G401.6 (cell line): ENCODE measurements at regions not wholly inside any gene's neighbourhood (a gene's known extent, or its start where the extent isn't known, plus 50 kb on each side); places are given as distances from the start of the nearest gene placed in this dataset.
"Not testable (repeated sequence)": the region's sequence is repeated elsewhere in the genome, so short reads cannot be mapped to it uniquely, and the experiment has no call there.

Experiments used
- FAIRE-seq: peaks from 2 replicates; lab custom pipeline; 2012; peaks lifted over from hg19 to GRCh38; lab: Jason Lieb, UNC

DNA sequence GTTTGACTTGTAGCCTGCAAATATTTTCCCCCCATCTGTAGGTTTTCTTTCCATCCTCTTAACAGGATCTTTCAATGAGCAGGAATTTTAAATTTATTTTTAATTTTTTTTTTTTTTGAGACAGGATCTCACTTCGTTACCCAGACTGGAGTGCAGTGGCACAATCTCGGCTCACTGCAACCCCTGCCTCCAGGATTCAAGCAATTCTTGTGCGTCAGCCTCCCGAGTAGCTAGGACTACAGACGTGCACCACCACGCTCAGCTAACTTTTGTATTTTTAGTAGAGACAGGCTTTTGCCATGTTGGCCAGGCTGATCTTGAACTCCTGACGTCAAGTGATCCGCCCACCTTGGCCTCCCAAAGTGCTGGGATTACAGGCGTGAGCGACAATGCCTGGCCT is 335.2 kb upstream of the TNRC6C start:
- FAIRE-seq = not testable (repeated sequence)

DNA sequence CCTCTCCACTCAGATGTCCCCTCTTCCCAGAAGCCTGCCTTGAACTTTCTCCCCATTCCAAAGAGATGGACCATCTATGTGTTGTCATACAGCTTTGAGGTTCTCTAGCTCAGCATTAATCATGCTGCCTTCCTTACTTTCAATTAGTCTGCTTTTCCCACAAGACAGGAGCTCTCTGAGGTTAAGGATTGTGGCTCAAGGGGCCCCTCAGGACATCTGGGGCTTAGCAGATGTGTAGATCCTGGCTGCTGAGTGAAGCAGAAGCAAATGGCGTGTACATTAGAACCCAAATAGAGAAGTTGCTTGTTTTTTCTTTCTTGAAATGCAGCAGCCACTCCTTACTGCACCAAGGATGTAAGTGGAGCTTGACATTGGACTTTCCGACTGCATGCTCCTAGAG is 330.5 kb upstream of the TNRC6C start:
- no peak for FAIRE-seq

DNA sequence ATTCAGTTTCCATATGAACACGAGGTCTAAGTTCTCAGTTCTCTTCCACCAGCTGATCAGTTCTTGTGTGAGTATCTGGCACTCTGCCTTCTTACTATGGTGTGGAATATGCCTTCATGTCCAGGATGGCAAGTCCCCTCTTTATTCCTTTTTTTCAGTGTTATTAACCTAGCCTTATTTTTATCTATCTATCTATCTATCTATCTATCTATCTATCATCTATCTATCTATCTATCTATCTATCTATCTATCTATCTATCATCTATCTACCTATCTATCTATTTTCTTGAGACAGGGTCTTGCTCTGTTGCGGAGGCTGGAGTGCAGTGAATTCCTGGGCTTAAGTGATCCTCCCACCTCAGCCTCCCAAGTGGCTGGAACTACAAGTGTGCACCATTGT is 329.2 kb upstream of the TNRC6C start:
- FAIRE-seq = not testable (repeated sequence)

DNA sequence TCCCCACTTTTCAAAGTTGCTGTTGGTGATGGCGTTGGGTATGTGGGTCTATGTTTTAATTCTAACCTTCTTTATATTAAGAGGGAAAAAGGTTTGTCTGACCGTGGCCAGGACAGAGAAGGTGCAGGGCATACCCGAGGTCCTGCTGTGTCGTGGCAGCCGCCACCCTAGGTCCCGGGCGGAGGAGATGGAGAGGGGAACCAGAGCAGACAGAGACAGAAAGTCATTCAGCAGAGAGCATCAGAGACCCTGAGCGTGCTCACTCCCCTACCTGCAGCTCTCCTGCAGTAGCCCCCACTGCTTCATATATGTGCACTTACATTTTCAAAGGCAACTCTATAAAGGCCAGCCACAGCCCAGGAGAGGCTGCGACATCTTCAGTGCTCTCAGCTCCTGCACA is 327.2 kb upstream of the TNRC6C start:
- FAIRE-seq = no peak

DNA sequence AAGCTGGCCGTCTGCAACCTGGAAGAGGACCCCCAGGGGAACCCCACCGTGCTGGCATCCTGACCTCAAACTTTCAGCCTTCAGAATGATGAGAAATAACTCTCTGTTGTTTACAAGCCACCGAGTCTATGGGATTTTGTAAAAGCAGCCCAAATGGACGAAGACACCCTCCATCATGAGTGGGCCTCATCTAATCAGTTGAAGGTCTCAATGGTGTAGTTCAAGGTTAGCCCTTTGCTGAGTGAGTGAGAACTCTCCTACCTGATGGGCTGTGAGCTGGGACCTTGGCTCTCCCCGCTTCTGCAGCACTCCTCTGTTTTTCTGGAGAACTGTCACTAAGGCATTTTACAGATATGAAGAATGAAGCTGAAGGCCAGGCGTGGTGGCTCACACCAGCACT is 325.9 kb upstream of the TNRC6C start:
- no peak for FAIRE-seq

DNA sequence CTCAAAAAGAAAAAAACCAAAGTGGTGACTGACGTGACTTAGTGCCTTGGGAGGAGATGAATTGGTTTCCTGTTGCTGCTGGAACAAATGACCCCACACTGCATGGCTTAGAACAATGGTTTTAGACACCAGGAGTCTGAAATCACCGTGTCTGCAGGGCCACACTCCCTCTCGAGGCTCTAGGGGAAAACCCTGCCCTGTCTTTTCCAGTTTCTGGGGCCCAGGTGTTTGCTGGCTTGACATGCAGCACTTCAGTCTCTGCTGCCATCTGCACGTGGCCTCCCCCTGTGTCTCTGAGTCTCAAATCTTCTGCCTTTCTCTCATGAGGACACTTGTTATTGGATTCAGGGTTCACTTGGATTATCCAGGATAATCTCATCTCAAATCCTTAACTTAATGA is 323.8 kb upstream of the TNRC6C start:
- FAIRE-seq = no peak

DNA sequence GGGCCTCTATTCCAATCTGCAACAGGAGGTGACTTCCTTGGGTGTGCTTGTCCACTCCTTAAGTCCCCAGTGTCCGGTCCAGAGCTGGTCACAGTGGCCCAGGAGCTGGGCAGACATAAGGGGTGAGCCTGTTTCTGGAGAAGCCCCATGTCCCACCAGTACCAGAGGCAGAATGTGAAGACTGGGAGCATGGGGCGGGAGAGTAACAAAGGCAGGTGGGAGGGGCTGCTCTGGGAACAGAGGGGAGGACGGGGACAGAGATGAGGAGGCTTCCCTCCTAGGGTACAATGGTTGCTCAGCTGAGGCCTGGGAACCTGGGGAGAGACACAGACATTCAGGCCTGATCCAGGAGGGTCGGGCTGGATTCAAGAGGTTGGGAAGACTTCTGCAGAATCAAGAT is 323.3 kb upstream of the TNRC6C start:
- FAIRE-seq = no peak

DNA sequence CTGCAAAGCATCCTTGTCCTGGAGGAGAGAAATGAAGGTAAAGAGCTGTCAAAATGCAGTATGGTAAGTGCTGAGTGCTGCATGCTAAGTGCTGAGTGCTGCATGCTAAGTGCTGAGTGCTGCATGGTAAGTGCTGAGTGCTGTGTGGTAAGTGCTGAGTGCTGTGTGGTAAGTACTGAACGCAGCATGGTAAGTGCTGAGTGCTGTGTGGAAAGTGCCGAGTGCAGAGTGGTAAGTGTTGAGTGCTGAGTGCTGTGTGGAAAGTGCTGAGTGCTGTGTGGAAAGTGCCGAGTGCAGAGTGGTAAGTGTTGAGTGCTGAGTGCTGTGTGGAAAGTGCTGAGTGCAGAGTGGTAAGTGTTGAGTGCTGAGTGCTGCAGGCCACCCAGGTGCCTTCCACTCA is 322.7 kb upstream of the TNRC6C start:
- not testable (repeated sequence) for FAIRE-seq

DNA sequence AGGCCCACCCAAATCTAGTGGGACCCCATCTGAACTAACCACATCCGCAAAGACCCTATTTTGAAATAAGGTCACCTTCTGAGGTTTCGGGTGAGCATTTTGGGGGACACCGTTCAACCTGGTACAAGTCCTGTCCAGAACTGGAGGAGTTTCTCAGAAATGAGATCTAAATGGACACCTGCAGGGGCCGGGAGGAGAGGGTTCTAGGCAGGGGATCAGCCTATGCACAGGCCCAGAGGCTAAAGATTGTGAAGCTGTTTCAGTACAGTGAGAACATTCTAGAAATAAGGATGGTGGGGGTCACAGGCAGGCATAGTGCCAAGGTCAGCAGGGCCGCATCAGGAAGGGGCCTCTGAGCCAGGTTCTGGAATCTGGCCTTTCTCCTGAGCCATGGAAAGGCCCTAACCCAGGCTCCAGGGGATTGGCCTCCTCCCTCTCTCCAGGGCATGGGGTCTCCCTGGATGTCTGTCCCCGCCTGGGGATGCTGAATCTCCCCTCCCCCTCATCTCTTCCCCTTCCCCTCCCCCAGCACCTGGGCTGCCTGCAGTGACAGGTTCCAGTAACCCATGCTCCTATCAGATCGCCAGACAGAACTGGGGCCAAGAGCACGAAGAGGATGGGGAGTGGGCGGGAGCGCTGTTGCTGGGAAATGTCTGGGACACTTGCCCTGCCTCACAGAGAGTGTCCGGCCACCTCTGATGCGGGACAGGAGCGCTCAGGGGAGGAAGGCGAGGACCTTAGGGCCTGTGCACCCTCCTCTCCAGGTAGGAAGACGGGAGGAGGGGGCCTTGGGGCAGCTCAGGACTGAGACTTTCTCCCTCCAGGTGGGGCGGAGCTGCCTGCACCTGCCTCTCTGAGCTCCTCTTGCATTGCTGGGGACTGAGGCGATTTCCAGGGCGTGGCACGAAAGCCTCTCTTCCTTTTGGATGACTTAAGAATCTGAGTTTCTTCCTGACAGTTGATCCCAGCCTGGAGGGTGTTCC is 321.4 kb upstream of the TNRC6C start:
- FAIRE-seq = no peak

DNA sequence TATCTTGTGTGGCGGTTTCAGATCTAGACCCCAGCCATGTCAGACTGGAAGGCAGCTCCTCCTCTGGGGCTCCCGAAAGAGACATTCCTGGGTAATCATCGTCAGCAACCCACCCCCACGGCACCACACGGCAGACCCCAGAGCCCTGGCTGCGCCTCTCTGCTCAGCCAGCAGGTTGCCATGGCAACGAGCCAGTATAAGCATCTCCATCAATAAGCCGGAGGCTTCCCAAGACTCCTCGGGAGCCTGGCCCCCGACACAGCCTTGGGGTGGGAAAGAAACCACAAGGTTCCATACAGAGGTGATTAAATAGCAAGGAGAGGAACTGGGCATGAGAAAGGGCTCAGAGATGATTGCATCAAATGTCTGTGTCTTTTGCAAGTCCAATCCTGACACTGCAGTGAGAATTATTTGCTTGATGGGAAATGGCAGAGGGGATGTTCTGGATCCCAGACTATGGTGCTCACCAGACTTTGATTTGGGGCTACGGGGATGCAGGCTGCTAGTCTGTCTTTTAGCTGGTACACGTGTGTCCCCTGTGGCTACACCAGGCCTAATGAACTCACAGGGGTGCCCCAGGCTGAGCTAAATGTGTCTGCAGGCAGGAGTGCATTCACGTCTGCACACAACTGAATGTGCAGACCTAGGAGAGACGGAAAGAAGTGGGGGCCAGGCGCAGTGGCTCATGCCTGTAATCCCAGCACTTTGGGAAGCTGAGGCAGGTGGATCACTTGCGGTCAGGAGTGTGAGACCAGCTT is 320.5 kb upstream of the TNRC6C start:
- FAIRE-seq = no peak

DNA sequence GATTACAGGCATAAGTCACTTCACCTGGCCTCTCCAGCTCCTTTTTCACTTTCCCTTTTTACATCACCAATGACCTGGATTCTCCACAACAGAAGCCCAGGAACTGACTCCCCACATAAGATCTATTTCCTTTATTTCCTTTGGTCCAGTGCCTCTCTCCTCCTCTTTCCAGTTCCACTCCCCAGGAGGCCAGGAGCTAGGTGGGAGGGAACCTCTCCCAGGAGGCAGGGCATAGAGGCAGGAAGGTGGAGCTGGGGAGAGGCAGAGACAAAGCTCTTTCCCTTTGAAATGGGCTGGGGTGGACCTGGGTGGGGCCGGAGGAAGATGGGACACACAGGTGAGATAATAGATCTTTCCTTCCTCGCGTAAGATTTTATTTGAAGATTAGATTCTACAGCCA is 318.3 kb upstream of the TNRC6C start:
- no peak for FAIRE-seq

DNA sequence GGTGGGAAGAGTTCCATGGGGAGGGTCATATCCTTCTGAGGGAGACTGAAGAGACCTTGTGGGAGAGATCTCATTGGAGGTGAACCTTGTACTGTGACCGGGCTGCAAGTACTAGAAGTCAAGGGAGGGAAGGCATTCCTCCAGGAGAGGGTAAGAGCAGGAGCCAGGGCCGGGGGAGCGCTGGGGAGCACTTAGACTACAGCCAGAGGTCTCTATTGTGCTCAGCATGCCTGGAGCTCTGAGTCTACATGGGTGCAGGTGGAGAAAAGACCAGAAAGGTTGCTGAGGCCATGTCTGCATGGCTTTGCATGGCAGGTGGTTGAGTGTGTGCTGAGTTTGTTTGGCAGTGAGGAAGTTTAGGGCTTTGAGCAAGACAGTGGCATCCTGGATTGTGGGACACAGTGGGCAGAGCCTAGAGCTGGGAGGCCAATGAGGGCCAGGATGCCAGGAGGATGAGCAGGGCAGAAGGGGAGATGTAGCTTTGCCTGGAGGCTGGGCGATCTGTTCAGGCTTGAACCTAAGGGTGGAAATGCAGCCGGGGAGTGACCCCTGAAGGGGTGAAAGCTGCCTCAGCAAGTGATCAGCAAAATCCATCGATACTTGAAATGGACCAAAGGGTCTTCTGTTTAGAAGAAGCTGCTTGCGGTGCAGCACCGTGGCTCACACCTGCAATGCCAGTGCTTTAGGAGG is 317.4 kb upstream of the TNRC6C start:
- no peak for FAIRE-seq

DNA sequence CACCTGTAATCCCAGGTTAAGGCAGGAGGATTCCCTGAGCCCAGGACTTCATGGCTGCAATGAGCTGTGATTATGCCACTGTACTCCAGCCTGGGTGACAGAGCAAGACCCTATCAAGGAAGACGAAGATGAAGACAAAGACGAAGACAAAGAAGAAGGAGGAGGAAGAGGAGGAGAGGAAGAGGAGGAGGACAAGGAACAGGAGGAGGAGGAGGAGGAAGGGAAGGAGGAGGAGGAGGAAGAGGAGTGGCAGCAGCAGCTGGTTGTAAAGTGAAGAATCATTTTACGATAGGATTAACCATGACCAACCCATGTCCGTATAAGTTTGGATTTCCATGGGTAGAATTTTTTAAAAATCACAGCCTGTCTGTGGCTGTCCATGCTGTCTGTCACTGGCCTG is 316.8 kb upstream of the TNRC6C start:
- FAIRE-seq = no peak

DNA sequence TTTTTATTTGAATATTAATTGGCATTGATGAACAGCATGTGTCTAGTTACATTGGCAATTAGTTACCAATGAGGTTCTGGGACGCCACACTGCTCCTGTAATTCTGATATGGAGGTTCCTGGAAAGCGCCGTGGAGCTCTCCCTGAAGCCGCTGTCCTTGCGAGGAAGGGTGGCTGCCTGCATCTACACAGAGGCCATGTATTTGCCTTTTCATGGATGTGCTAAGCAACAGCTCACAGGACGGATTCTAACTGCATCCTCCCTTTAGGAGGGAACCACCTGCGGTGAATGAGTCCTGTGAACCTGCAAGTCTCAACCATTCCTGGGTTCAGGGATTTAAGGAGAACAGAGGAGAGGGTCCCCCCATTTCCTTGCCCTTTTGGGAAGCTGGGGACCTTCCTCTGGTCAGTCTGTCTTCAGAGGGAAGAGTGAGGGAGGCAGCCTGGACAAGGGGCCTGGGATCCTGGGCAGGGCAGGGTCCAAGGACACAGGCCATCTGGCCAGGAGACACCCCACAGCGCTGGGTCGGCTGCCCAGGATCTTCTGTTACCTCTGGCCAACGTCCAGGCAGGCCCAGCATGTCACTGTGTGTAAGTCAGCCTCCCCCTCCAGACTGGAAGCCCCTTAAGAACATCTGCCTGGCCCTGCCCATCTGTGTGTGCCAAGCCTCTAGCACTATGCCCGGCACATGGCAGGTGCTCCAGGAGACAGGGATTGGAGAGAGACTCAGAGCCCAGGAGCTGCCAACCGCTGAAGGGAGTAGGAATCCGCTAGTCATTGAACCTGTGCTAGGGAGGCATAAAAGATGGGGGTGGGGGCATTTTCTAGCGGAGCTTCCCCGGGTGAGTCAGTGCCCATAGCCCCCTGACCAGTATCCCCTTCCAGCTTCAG is 314.1 kb upstream of the TNRC6C start:
- FAIRE-seq = no peak

DNA sequence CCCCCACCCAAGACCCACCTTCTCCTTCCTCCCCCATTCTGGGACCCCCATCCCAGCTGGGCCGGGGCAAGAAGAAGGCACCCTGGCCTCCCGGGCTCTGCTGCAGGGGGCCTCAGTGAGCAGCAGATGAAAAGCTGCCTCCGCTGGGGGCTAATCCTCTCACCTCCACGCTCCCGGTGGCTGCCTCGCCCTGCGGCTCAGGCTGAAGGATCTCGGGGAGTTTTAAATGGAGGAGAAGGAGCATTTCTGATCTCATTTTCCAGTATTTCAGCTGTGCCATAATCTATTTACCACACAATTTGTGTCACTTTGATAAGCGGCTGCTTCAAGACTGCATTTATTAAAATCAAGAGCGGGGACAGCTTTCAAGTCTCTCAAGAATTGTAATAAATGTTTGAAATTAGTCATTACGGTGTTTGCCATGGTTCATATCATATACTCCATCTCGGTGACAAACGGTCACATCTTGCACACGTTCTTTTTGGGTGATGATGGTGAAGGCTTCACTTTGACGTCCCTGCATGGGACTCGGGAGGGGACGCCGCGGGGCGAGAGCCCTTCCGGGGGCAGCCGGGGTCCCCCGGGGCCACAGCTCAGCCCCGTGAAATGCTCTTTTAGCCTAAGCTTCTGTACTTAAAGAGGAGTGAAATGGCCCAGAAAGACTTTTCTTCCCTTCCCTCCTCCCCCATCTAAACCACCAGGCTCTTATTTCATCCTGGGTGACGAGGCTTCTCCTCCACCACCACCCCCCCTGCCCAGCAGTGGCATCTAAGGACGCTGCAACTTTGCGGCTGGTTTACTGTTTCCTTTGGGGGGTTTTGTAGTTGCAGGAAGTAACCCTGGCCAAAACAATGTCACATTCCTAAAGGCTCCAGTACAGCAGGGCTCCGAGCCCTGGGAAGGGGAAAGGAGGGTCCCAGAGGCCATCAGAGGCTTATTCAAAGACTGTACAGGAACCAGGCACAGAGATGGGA is 313.1 kb upstream of the TNRC6C start:
- FAIRE-seq = no peak

DNA sequence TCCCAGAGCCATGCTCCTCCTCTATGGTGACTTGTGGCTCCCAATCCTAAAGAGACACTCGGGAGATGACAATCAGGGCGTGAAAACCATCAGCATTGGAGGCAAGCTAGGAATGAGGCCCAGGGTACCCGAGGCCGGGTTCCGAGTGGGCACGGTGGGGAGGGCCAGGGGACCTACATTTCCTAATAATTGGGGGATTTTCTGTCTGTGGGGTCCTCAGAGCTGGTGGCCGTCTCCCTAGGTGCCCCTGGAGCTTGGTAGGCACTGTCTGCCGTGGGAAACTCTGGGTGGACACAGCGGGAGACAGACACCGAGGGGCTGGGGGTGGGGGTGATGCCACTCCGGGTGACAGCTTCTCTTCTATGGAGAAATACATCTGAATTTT is 312.5 kb upstream of the TNRC6C start:
- no peak for FAIRE-seq

DNA sequence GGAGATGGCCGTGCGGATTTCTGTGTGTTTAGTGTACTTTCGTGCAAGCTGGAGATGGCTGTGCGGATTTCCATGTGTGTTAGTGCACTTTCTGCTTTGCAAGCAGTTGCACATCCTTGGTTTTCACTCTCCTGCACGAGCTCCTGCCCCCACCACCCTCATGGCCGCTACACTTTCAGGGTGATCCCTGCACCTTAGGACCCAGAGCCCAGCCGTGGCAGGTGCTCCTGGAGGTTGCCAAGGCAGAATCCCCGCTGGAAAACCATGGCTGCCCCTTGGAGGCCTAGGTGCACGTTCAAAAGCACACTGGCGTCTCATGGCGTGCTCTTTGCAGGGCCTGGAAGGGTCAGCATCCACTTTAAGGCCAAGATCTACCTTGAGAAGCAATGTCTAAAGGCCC is 311.0 kb upstream of the TNRC6C start:
- FAIRE-seq = no peak

DNA sequence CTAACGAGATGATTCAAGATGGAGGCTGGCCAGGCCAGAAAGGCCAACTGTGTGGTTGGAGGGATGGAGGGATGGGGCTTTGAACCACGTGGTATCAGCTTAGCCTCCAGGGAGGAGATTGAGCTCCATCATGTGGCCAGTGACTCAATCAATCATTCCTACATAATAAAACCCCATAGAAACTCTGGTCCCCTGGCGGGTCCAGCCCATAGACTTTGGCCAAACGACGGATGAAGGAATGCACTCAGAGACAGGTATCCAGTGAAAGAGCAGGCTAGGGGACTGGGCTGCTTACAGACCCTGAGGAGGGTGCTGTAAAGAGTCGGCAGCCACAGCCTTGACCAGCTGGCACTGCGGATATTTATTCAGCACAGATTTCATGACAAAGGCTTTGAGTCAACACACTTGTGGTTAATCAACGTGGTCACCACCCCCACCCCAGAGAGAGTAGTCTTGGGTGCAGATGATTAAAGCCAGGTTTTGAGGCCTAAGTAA is 308.7 kb upstream of the TNRC6C start:
- FAIRE-seq = no peak

DNA sequence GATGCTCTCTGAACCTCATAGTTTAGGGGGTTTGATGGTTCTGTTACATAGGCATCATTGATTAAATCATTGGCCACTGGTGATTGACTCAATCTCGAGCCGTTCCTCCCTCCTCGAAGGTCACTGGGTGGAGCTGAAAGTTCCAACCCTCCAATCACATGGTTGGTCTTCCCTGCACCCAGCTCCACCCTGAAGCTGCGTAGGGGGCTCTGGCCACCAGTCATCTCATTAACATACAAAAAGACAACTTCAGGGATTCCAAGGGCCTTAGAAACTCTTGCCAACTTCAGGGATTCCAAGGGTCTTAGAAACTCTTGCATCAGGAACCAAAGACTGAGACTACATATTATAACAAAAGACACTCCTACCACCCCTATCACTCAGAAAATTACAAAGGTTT is 306.5 kb upstream of the TNRC6C start:
- FAIRE-seq = no peak

DNA sequence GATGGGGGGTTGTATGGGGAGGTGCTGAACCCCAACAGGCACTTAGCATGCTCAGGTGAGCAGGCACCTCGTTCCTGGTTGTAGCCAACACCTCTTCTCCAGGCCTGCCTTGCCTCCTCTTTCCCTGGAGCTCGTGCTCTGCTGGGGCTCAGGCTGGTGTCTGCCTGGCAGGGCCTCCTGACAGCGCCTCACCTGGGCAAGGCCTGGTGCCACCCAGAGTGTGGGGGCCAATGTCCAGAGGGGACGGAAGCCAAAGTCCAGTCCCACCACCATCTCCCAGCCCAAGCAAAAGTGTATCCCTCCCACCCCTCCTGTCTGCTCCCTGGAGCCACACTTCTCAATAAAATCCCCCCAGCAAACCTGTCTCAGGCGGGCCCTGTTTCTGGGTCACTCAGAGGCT is 304.2 kb upstream of the TNRC6C start:
- no peak for FAIRE-seq

DNA sequence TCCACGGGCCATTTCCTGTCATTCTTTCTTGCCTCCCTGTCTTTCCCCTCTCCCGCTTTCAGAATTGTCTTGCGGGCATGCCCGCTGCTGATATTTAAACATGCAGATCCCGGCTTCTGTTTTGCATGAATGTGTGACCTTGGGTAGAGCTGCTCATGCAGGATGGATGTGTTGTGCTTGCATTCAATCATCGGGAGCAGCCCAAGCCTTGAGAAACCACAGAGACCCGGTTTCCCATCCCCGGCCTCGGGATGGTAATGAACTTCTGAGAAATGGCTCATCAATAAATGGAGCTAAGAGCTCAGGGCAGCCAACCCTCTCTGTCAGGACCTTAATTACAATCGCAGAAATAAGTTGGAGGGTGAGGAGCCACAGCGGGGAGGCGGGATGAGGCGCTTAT is 303.7 kb upstream of the TNRC6C start:
- FAIRE-seq = no peak
